Body of pancreas (tissue), 4 donors: ENCODE measurements at regions not wholly inside any gene's neighbourhood (a gene's known extent, or its start where the extent isn't known, plus 50 kb on each side); places are given as distances from the start of the nearest gene placed in this dataset.

Source experiments
- POLR2A ChIP-seq, 3 donors: fragments of 450-650 bp; IDR thresholded peaks; one replicate each; pipeline ENCODE4 v1.6.1; 2016; ENCODE audit warnings: antibody characterized with exemption in 3 of 3, mild to moderate bottlenecking in 2 of 3
- TF ChIP-seq, protein P1 (sequence below), 7 experiments: fragments of 450-650 bp in 4 of 7; fragments of 200-600 bp in 3 of 7; sonication (generic) in 3 of 7; IDR thresholded peaks; one replicate each; pipeline ENCODE4 v1.5.1; 2016 to 2019; ENCODE audit warnings: antibody characterized with exemption in 7 of 7

DNA sequence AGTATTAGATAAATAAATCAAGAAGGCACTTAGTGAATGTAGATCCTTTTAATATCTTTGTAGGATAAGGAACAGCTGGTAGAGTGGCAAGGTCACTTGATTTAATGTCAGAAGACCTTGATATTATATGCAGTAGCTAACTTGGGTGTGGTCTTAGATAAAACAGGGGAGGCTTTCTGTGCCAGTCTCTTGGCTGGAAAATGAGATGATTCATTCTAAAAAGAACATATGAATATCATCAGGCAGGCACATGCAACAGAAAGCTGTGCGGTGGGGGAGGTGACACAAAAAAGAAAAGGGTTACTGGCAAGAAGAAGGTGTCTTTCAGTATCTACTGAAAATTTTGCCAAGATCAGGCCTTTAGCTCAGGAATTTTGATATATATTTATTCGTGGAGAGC lies 931.7 kb upstream of the CELF4 start:
- TF ChIP-seq, protein P1, sequence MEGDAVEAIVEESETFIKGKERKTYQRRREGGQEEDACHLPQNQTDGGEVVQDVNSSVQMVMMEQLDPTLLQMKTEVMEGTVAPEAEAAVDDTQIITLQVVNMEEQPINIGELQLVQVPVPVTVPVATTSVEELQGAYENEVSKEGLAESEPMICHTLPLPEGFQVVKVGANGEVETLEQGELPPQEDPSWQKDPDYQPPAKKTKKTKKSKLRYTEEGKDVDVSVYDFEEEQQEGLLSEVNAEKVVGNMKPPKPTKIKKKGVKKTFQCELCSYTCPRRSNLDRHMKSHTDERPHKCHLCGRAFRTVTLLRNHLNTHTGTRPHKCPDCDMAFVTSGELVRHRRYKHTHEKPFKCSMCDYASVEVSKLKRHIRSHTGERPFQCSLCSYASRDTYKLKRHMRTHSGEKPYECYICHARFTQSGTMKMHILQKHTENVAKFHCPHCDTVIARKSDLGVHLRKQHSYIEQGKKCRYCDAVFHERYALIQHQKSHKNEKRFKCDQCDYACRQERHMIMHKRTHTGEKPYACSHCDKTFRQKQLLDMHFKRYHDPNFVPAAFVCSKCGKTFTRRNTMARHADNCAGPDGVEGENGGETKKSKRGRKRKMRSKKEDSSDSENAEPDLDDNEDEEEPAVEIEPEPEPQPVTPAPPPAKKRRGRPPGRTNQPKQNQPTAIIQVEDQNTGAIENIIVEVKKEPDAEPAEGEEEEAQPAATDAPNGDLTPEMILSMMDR (IDR thresholded peaks at IDR 0.05), result no peak
- no peak for TF ChIP-seq POLR2A (IDR thresholded peaks at IDR 0.05)
